ENCODE measurements at regions not wholly inside any gene's neighbourhood (a gene's known extent, or its start where the extent isn't known, plus 50 kb on each side); places are given as distances from the start of the nearest gene placed in this dataset.

DNA sequence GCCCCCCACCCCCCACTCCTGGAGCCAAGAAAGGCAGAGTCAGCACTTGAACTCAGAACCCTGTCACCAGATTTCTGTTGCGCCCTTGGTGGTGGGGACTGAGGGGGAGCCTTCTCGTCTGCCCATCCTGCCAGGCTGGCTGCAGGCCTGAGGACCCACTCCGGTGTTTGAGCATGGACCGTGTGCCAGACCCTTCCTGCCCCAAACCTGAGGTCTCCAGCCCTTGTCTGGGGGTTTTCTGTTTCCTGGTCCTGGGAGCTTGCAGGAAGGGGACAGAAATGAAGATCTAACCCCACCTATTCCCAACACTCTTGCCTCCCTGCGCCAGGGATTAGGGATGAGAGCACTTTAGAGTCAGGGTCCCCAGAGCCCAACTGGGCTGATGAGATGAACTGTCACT, 190.6 kb downstream of the HAUS1 start:
- no peak overlapping the region for H3K27ac ChIP-seq (ENCODE audit: insufficient read depth, low read depth, low read length)
- no peak overlapping the region for H2AFZ ChIP-seq (ENCODE audit: low read depth, low read length)
- no peaks in the 10 kb centered on the region for H3K4me1 ChIP-seq (ENCODE audit: control insufficient read depth, extremely low read depth, insufficient read depth, low read length)
- dilution Hi-C loops (cut with MboI; ENCODE audit: extremely low pct_ligation_motif_present, low sequenced_read_pairs) (no loop called here), intact Hi-C loops (cut with micrococcal nuclease) (no loop called here)
- ChIA-PET POLR2A (no interaction called here), CTCF (no interaction called here)
- no peaks in the 10 kb centered on the region for H3K9me1 ChIP-seq (replicated peaks; ENCODE audit: control insufficient read depth, extremely low read depth, insufficient read depth, low read length)
- H3K36me3 ChIP-seq (ENCODE audit: control insufficient read depth in 2 of 2, extremely low read depth in 1 of 2, insufficient read depth in 2 of 2, low read length in 2 of 2): no peaks in the 10 kb centered on the region
- H3K9me3 ChIP-seq (replicated peaks; ENCODE audit: control insufficient read depth, insufficient read depth, low read length): no peaks in the 10 kb centered on the region
- H3K79me2 ChIP-seq (ENCODE audit: control insufficient read depth, insufficient read depth, low read length): no peaks in the 10 kb centered on the region
- no peak for DNase-seq (ENCODE audit: low read depth, low spot score)
- H3K4me3 ChIP-seq (replicated peaks in 1 of 3; ENCODE audit: insufficient read depth in 1 of 3, low read depth in 1 of 3, low read length in 3 of 3): no peak overlapping the region
- peaks cover 2 to 3% of the 10 kb centered on the region in 2 experiments for H3K27me3 ChIP-seq (ENCODE audit: control insufficient read depth in 2 of 2, insufficient read depth in 2 of 2, low read length in 2 of 2)
- no peak overlapping the region for H3K4me2 ChIP-seq (ENCODE audit: insufficient read depth, low read length)
- H4K20me1 ChIP-seq (replicated peaks; ENCODE audit: control insufficient read depth, extremely low read depth, insufficient read depth, low read length): no peaks in the 10 kb centered on the region
- H3K9ac ChIP-seq (replicated peaks; ENCODE audit: extremely low read depth, insufficient read depth, low read length): no peak overlapping the region
- FAIRE-seq: no peak
- BruUV-seq (replicated peaks): no TSS peak
- TF ChIP-seq MYC (IDR thresholded peaks at IDR 0.05; ENCODE audit: low read depth, low read length) (no peak), POLR2AphosphoS5 (IDR thresholded peaks at IDR 0.05; ENCODE audit: insufficient read depth, low read depth, low read length) (no peak), FOS (IDR thresholded peaks at IDR 0.05; ENCODE audit: borderline replicate concordance, insufficient read depth, low read length) (no peak), GATA2 (IDR thresholded peaks at IDR 0.05; ENCODE audit: insufficient read depth, insufficient read length, low read depth, low read length) (no peak), POLR2A (IDR thresholded peaks at IDR 0.05; ENCODE audit: low read depth, low read length) (no peak), JUN (IDR thresholded peaks at IDR 0.05; ENCODE audit: borderline replicate concordance, insufficient read depth, insufficient read length, low read depth) (no peak), EZH2 (IDR thresholded peaks at IDR 0.05; ENCODE audit: borderline replicate concordance, low read depth, low read length, severe bottlenecking) (no peak)
- TF ChIP-seq, protein P1, sequence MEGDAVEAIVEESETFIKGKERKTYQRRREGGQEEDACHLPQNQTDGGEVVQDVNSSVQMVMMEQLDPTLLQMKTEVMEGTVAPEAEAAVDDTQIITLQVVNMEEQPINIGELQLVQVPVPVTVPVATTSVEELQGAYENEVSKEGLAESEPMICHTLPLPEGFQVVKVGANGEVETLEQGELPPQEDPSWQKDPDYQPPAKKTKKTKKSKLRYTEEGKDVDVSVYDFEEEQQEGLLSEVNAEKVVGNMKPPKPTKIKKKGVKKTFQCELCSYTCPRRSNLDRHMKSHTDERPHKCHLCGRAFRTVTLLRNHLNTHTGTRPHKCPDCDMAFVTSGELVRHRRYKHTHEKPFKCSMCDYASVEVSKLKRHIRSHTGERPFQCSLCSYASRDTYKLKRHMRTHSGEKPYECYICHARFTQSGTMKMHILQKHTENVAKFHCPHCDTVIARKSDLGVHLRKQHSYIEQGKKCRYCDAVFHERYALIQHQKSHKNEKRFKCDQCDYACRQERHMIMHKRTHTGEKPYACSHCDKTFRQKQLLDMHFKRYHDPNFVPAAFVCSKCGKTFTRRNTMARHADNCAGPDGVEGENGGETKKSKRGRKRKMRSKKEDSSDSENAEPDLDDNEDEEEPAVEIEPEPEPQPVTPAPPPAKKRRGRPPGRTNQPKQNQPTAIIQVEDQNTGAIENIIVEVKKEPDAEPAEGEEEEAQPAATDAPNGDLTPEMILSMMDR (IDR thresholded peaks at IDR 0.05; ENCODE audit: extremely low read depth in 1 of 2, insufficient read depth in 1 of 2, low read depth in 1 of 2, low read length in 2 of 2): no peak
- TF ChIP-seq, protein P2, sequence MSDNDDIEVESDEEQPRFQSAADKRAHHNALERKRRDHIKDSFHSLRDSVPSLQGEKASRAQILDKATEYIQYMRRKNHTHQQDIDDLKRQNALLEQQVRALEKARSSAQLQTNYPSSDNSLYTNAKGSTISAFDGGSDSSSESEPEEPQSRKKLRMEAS (IDR thresholded peaks at IDR 0.05; ENCODE audit: insufficient read depth, insufficient read length): no peak
